Endothelial cell of umbilical vein (primary cell): ENCODE measurements at regions not wholly inside any gene's neighbourhood (a gene's known extent, or its start where the extent isn't known, plus 50 kb on each side); places are given as distances from the start of the nearest gene placed in this dataset.

ENCODE experiments used
- BruUV-seq: library from RNA; stranded (reverse); fragments of 400-500 nt; replicated peaks from 2 replicates; lab custom pipeline; 2021; lab: Mats Ljungman, UMichigan
- CTCF ChIA-PET: fragments of 300-600, 350-600 bp; sonication (Branson Sonifier 250); formaldehyde crosslinking; loops from one replicate; lab custom pipeline; 2021; ENCODE audit warnings: antibody characterized with exemption, inconsistent platforms; lab: Charles Lee
- POLR2A ChIA-PET: fragments of 300-600, 350-600 bp; sonication (Branson Sonifier 250); formaldehyde crosslinking; loops from one replicate; lab custom pipeline; 2021; ENCODE audit warnings: antibody characterized with exemption, inconsistent platforms; lab: Charles Lee
- DNase-seq: peaks from one replicate; pipeline ENCODE4 v3.0.0-alpha.2; 2011; ENCODE audit warnings: low read depth, low spot score
- FAIRE-seq: peaks from 2 replicates; lab custom pipeline; 2011; peaks lifted over from hg19 to GRCh38; lab: Jason Lieb, UNC
- H2AFZ ChIP-seq: 2 replicates; pipeline ENCODE4 v1.6.0; 2012; ENCODE audit warnings: low read depth, low read length, control low read depth, inconsistent platforms
- H3K27ac ChIP-seq: 2 replicates; pipeline ENCODE4 v1.5.1; 2011; ENCODE audit warnings: low read depth, mild to moderate bottlenecking, control low read depth, low read length, moderate library complexity; ENCODE audit not compliant: insufficient read depth
- H3K27me3 ChIP-seq, 2 experiments: 2 replicates each; pipeline versions ENCODE4 v1.6.0 to v1.6.1; 2011; ENCODE audit warnings: low read length in 2 of 2, mixed read lengths in 1 of 2; ENCODE audit not compliant: control insufficient read depth in 2 of 2, insufficient read depth in 2 of 2
- H3K36me3 ChIP-seq, 2 experiments: 2 replicates in 1 of 2; 3 replicates in 1 of 2; pipeline ENCODE4 v1.5.1; 2011; ENCODE audit warnings: low read length in 2 of 2, mild to moderate bottlenecking in 1 of 2, moderate library complexity in 1 of 2; ENCODE audit not compliant: control insufficient read depth in 2 of 2, insufficient read depth in 2 of 2; ENCODE audit errors: extremely low read depth in 1 of 2
- H3K4me1 ChIP-seq: 3 replicates; pipeline ENCODE4 v1.5.1; 2011; ENCODE audit warnings: mild to moderate bottlenecking, low read length; ENCODE audit not compliant: control insufficient read depth, insufficient read depth; ENCODE audit errors: extremely low read depth
- H3K4me2 ChIP-seq: 2 replicates; pipeline ENCODE4 v1.6.1; 2011; ENCODE audit warnings: low read length, control low read depth, mixed read lengths; ENCODE audit not compliant: insufficient read depth
- H3K4me3 ChIP-seq, 3 experiments: fragments of 200-600 bp in 1 of 3; sonication (generic), shearing (Covaris generic) in 1 of 3; replicated peaks in 1 of 3; 2 replicates each; pipeline ENCODE4 v1.5.1; 2011 to 2016; ENCODE audit warnings: control low read depth in 3 of 3, low read length in 3 of 3, mild to moderate bottlenecking in 2 of 3, inconsistent platforms in 1 of 3, low read depth in 1 of 3, moderate library complexity in 1 of 3; ENCODE audit not compliant: insufficient read depth in 1 of 3
- H3K79me2 ChIP-seq: 2 replicates; pipeline ENCODE4 v1.6.0; 2012; ENCODE audit warnings: low read length, inconsistent platforms; ENCODE audit not compliant: control insufficient read depth, insufficient read depth
- H3K9ac ChIP-seq: replicated peaks from 2 replicates; pipeline ENCODE3; 2011; ENCODE audit warnings: low read length, control low read depth; ENCODE audit not compliant: insufficient read depth; ENCODE audit errors: extremely low read depth
- H3K9me1 ChIP-seq: replicated peaks from 3 replicates; pipeline ENCODE4 v1.6.0; 2011; ENCODE audit warnings: mild to moderate bottlenecking, low read length; ENCODE audit not compliant: control insufficient read depth, insufficient read depth; ENCODE audit errors: extremely low read depth
- H3K9me3 ChIP-seq: replicated peaks from 2 replicates; pipeline ENCODE4 v1.5.1; 2012; ENCODE audit warnings: low read length, inconsistent platforms; ENCODE audit not compliant: control insufficient read depth, insufficient read depth
- H4K20me1 ChIP-seq: replicated peaks from 2 replicates; pipeline ENCODE3; 2011; ENCODE audit warnings: mild to moderate bottlenecking, low read length; ENCODE audit not compliant: control insufficient read depth, insufficient read depth; ENCODE audit errors: extremely low read depth
- EZH2 ChIP-seq: IDR thresholded peaks from 2 replicates; pipeline ENCODE4 v1.6.1; 2012; ENCODE audit warnings: borderline replicate concordance, low read depth, mild to moderate bottlenecking, moderate library complexity, low read length, inconsistent platforms; ENCODE audit not compliant: severe bottlenecking
- FOS ChIP-seq: IDR thresholded peaks from 2 replicates; pipeline ENCODE4 v1.6.1; 2011; ENCODE audit warnings: mild to moderate bottlenecking, low read length, moderate library complexity, borderline replicate concordance; ENCODE audit not compliant: insufficient read depth
- GATA2 ChIP-seq: IDR thresholded peaks from 2 replicates; pipeline ENCODE4 v1.7.0; 2011; ENCODE audit warnings: low read depth, mild to moderate bottlenecking, moderate library complexity, mixed read lengths, low read length; ENCODE audit not compliant: insufficient read length, insufficient read depth
- JUN ChIP-seq: IDR thresholded peaks from 2 replicates; pipeline ENCODE4 v1.6.1; 2011; ENCODE audit warnings: borderline replicate concordance, low read depth; ENCODE audit not compliant: insufficient read length, insufficient read depth
- MYC ChIP-seq: IDR thresholded peaks from one replicate; pipeline ENCODE4 v1.6.1; 2011; ENCODE audit warnings: mild to moderate bottlenecking, low read depth, low read length
- POLR2AphosphoS5 ChIP-seq: IDR thresholded peaks from 2 replicates; pipeline ENCODE4 v1.6.1; 2012; ENCODE audit warnings: low read depth, mild to moderate bottlenecking, control low read depth, low read length, moderate library complexity; ENCODE audit not compliant: insufficient read depth
- dilution Hi-C: fragments of 300-500 bp; cut with MboI; formaldehyde crosslinking; loops from one replicate; pipeline ENCODE4 v1.15.0; 2019; ENCODE audit warnings: low sequenced_read_pairs; ENCODE audit not compliant: extremely low pct_ligation_motif_present
- intact Hi-C: fragments of 100-400 bp; cut with micrococcal nuclease; formaldehyde crosslinking; loops from one replicate; pipeline ENCODE4 v1.10.0; 2022
- TF ChIP-seq, protein P1 (sequence below): IDR thresholded peaks from 2 replicates; pipeline ENCODE4 v1.6.1; 2011; ENCODE audit not compliant: insufficient read depth, insufficient read length
- TF ChIP-seq, protein P2 (sequence below), 2 donors: IDR thresholded peaks; 1 replicate in 1 of 2; 2 replicates in 1 of 2; pipeline ENCODE4 v1.5.1; 2011; ENCODE audit warnings: low read length in 2 of 2, mild to moderate bottlenecking in 2 of 2, moderate library complexity in 2 of 2, control low read depth in 1 of 2, inconsistent platforms in 1 of 2, low read depth in 1 of 2; ENCODE audit not compliant: insufficient read depth in 1 of 2; ENCODE audit errors: extremely low read depth in 1 of 2

DNA sequence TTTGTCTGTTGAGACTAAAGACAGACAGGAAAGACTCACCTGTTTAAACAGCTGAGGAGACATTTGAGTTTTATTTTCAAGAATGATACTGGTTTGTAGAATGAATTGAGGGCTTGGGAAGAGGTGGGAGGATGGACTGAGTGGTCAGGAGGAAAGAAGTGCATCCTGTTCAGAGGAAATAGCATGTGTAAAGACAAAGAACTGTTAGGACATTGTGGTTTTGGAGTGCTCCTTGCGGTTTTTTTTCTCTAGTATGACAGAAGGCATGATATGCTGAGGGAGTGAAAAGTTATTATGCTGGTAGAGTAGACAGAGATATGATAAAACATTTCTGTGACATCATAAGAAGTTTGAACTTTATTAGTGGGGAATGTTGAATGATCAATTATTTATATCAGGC lies 270.7 kb upstream of the ELAVL2 start:
- DNase-seq (no peak), FAIRE-seq (no peak)
- no peak overlapping the region for H3K4me2 ChIP-seq
- H3K9me1 ChIP-seq: no peaks in the 10 kb centered on the region
- dilution Hi-C loops (no loop called here), intact Hi-C loops (loop anchor here (10.0 kb wide), 1 partner anchor 1362 kb away; no protein-coding TSS in a partner anchor)
- no peak overlapping the region for H3K9ac ChIP-seq
- H3K36me3 ChIP-seq: no peaks in the 10 kb centered on the region
- no peak overlapping the region for H3K27ac ChIP-seq
- ChIA-PET POLR2A (no interaction called here), CTCF (no interaction called here)
- no peaks in the 10 kb centered on the region for H3K4me1 ChIP-seq
- no peaks in the 10 kb centered on the region for H3K27me3 ChIP-seq
- no TSS peak for BruUV-seq
- TF ChIP-seq MYC (no peak), EZH2 (no peak), JUN (no peak), FOS (no peak)
- H3K4me3 ChIP-seq: no peak overlapping the region
- no peaks in the 10 kb centered on the region for H3K79me2 ChIP-seq
- no peak overlapping the region for H2AFZ ChIP-seq
- no peaks in the 10 kb centered on the region for H4K20me1 ChIP-seq
- peaks cover 4% of the 10 kb centered on the region for H3K9me3 ChIP-seq

DNA sequence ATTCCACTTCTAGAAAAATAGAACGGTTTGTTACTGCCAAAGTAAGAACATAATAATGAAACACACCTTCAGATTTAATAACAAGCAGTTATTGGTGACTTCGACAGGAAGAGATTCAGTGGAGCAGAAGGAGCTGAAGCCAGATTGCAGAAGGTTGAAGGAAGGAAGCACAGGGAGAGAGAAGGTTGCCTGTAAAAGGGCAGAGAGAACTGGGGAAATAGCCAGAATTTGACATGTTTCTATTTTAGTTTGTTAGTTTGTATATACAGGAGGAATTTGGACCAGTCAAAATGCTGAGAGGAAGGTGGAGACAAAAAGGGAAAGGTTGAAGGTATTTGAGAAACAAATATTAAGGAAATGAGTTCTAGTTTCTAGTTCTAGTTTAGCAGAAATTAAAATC lies 269.2 kb upstream of the ELAVL2 start:
- no TSS peak for BruUV-seq
- DNase-seq: no peak
- CTCF ChIA-PET: no interaction called here

More for the DNA sequence above, 269.2 kb upstream of the ELAVL2 start:
- Histone ChIP-seq H3K27me3 (no peaks in the 10 kb centered on the region), H3K9me1 (no peaks in the 10 kb centered on the region), H3K4me2 (no peak overlapping the region), H4K20me1 (no peaks in the 10 kb centered on the region), H3K4me1 (no peaks in the 10 kb centered on the region), H3K9me3 (peaks cover 4% of the 10 kb centered on the region), H3K9ac (no peak overlapping the region), H3K27ac (no peak overlapping the region), H3K4me3 (no peak overlapping the region), H2AFZ (no peak overlapping the region), H3K36me3 (no peaks in the 10 kb centered on the region), H3K79me2 (no peaks in the 10 kb centered on the region)
- intact Hi-C loops (loop anchor here (10.0 kb wide), 1 partner anchor 1360 kb away; no protein-coding TSS in a partner anchor), dilution Hi-C loops (no loop called here)
- POLR2A ChIA-PET: no interaction called here
- no peak for FAIRE-seq
- TF ChIP-seq, protein P1, sequence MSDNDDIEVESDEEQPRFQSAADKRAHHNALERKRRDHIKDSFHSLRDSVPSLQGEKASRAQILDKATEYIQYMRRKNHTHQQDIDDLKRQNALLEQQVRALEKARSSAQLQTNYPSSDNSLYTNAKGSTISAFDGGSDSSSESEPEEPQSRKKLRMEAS: no peak
- TF ChIP-seq FOS (no peak), MYC (no peak), GATA2 (no peak), EZH2 (no peak), POLR2AphosphoS5 (no peak), JUN (no peak)
- TF ChIP-seq, protein P2, sequence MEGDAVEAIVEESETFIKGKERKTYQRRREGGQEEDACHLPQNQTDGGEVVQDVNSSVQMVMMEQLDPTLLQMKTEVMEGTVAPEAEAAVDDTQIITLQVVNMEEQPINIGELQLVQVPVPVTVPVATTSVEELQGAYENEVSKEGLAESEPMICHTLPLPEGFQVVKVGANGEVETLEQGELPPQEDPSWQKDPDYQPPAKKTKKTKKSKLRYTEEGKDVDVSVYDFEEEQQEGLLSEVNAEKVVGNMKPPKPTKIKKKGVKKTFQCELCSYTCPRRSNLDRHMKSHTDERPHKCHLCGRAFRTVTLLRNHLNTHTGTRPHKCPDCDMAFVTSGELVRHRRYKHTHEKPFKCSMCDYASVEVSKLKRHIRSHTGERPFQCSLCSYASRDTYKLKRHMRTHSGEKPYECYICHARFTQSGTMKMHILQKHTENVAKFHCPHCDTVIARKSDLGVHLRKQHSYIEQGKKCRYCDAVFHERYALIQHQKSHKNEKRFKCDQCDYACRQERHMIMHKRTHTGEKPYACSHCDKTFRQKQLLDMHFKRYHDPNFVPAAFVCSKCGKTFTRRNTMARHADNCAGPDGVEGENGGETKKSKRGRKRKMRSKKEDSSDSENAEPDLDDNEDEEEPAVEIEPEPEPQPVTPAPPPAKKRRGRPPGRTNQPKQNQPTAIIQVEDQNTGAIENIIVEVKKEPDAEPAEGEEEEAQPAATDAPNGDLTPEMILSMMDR (IDR thresholded peaks at IDR 0.05; ENCODE audit: extremely low read depth in 1 of 2, insufficient read depth in 1 of 2, low read depth in 1 of 2, low read length in 2 of 2): no peak
